GM06990 (cell line): ENCODE measurements at regions not wholly inside any gene's neighbourhood (a gene's known extent, or its start where the extent isn't known, plus 50 kb on each side); places are given as distances from the start of the nearest gene placed in this dataset.

Experiments
- DNase-seq: peaks from one replicate; pipeline ENCODE4 v3.0.0-alpha.2; 2011; ENCODE audit not compliant: insufficient read length; ENCODE audit errors: extremely low read depth
- H3K27me3 ChIP-seq: replicated peaks from 2 replicates; pipeline ENCODE4 v1.6.0; 2011; ENCODE audit warnings: low read length; ENCODE audit not compliant: control insufficient read depth, insufficient read depth
- H3K36me3 ChIP-seq: 2 replicates; pipeline ENCODE4 v1.5.1; 2011; ENCODE audit warnings: low read length; ENCODE audit not compliant: control insufficient read depth, insufficient read depth
- H3K4me3 ChIP-seq: replicated peaks from 2 replicates; pipeline ENCODE4 v1.5.1; 2011; ENCODE audit warnings: low read depth, mild to moderate bottlenecking, control low read depth, low read length
- TF ChIP-seq, protein P1 (sequence below): IDR thresholded peaks from 2 replicates; pipeline ENCODE4 v1.5.1; 2011; ENCODE audit warnings: low read length, control low read depth, mild to moderate bottlenecking, inconsistent platforms; ENCODE audit not compliant: insufficient read depth, poor library complexity, severe bottlenecking

DNA sequence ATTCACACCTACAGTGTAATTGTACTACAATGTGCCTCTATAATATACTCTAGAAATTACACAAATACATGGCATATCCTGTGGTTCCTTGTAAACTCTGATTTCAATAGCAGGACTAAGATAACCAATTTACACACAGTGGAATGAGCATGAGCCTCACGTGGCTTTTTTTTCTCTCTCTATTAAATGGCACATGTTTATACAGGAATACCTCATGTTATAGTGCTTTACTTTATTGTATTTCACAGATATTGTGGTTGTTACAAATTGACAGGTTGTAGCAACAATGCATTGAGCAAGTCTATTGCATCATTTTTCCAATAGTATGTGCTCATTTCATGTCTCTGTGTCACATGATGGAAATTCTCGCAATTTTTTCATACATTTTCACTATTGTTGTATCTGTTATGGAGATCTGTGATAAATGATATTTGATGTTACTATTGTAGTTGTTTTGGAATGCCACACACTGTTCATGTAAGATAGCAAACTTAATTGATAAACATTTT, 260.0 kb downstream of the FSIP2 start:
- no peak for DNase-seq
- TF ChIP-seq, protein P1, sequence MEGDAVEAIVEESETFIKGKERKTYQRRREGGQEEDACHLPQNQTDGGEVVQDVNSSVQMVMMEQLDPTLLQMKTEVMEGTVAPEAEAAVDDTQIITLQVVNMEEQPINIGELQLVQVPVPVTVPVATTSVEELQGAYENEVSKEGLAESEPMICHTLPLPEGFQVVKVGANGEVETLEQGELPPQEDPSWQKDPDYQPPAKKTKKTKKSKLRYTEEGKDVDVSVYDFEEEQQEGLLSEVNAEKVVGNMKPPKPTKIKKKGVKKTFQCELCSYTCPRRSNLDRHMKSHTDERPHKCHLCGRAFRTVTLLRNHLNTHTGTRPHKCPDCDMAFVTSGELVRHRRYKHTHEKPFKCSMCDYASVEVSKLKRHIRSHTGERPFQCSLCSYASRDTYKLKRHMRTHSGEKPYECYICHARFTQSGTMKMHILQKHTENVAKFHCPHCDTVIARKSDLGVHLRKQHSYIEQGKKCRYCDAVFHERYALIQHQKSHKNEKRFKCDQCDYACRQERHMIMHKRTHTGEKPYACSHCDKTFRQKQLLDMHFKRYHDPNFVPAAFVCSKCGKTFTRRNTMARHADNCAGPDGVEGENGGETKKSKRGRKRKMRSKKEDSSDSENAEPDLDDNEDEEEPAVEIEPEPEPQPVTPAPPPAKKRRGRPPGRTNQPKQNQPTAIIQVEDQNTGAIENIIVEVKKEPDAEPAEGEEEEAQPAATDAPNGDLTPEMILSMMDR = no peak
- Histone ChIP-seq H3K27me3 (no peaks in the 10 kb centered on the region), H3K36me3 (no peaks in the 10 kb centered on the region), H3K4me3 (no peak overlapping the region)

DNA sequence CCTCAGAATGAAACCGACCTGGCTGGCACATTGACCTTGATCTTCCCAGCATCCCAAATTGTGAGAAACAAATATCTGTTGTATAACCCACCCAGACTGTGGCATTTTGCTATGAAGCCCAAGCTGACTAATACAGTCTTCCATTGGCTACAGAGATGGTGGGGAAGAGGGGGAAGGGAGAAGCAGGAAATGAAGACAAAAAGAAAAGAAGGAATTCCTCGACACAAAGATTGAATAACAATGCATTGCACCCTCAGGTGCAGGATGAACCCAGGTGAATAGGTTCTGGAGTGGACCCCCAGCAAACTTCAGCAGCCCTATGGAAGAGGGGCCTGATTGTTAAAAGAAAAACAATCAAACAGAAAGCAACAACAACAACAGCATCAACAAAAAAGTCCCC, 270.7 kb downstream of the FSIP2 start:
- Histone ChIP-seq H3K36me3 (no peaks in the 10 kb centered on the region), H3K27me3 (no peaks in the 10 kb centered on the region), H3K4me3 (no peak overlapping the region)
- TF ChIP-seq, protein P1 = no peak
- DNase-seq = no peak

DNA sequence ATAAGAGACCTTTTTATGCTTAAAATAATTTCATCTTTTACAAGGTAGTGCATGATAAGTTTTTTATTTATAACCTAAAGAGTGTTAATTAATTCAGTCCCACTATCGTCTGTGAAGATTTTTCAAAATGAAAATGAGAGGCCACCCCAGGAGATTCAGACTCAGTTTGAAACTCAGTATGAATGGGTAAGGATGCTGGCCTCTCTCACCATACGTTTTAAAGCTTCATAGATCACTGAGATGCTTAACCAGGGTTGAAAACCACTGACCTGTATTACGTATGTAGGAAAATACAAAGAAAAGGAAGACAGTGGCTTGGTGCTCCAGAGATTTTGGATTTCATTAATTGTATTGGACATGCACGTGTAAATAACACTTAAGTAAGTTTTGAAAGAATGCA, 278.7 kb downstream of the FSIP2 start:
- no peak for DNase-seq
- TF ChIP-seq, protein P1 = no peak
- Histone ChIP-seq H3K4me3 (no peak overlapping the region), H3K27me3 (no peaks in the 10 kb centered on the region), H3K36me3 (no peaks in the 10 kb centered on the region)

DNA sequence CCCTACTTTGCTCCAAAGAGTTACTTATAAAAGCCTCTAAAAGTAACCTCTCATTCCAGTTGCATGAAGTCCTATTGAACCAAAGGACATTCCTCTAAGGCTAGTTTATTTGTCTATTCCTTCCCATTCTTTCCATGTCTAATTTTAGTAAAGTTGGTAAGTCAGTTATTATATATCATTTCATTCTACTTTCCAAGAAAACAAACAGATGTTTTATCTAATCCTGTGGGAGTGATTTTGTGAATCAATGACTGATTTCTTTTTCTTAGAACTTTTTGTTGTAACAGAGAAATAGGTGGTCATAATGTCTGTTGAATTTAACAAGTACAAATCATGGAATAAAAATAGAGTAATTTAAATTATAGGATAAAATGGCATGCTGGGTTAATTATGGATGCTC, 286.3 kb downstream of the FSIP2 start:
- DNase-seq = no peak

DNA sequence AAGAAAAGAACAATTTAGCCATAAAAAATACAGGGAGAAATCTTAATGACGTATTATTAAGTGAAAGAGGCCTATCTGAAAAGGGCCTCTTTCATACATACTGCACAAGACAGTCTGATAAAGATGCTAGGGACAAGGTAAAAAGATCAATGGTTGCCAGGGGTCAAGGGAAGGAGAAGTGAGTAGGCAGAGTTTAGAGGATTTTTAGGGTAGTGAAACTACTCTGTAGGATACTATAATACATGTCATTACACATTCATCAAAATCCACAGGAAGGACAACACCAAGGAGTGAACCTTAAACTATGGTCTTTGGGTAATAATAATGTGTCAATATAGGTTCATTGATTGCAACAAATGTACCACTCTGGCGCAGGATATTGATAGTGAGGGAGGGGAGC, 289.3 kb downstream of the FSIP2 start:
- H3K4me3 ChIP-seq = no peak overlapping the region
- H3K36me3 ChIP-seq = no peaks in the 10 kb centered on the region
- H3K27me3 ChIP-seq = no peaks in the 10 kb centered on the region
- DNase-seq = no peak
- TF ChIP-seq, protein P1 = no peak

More for the DNA sequence above, 286.3 kb downstream of the FSIP2 start:
- H3K4me3 ChIP-seq = no peak overlapping the region
- H3K36me3 ChIP-seq = no peaks in the 10 kb centered on the region
- TF ChIP-seq, protein P1 = no peak
- H3K27me3 ChIP-seq = no peaks in the 10 kb centered on the region

DNA sequence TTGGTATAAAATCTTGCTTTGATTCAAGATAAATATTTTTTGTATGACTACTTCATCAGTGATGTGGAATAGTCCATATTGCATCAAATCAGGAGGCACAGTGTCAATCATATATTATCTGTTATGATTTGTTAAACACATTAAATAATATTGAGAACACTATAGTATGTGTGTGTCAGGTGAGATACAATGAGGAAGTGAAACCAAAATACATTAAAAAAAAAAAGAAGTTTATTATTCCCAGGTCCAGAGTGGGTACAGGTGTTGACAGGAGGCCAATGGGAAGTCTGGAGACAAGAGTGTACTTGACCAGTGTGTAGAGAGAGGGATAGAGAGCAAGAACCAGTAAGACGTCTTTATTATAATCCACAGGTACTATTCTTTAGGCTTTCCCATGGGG, 292.6 kb downstream of the FSIP2 start:
- no peak for DNase-seq
- H3K27me3 ChIP-seq = no peaks in the 10 kb centered on the region
- H3K36me3 ChIP-seq = no peaks in the 10 kb centered on the region
- TF ChIP-seq, protein P1 = no peak
- H3K4me3 ChIP-seq = no peak overlapping the region
